Left ventricle myocardium inferior (tissue), 1 donor: ENCODE measurements at regions not wholly inside any gene's neighbourhood (a gene's known extent, or its start where the extent isn't known, plus 50 kb on each side); places are given as distances from the start of the nearest gene placed in this dataset.
"Not testable (repeated sequence)": the region's sequence is repeated elsewhere in the genome, so short reads cannot be mapped to it uniquely, and the experiment has no call there.

ENCODE experiments used
- DNase-seq: peaks from one replicate; pipeline ENCODE4 v3.0.0-alpha.2; 2020
- H3K27ac ChIP-seq: fragments of 200-600 bp; replicated peaks from 2 replicates; pipeline ENCODE4 v1.8.0; 2021
- H3K27me3 ChIP-seq: fragments of 200-600 bp; 2 replicates; pipeline ENCODE4 v1.8.0; 2021; ENCODE audit warnings: low read depth
- H3K36me3 ChIP-seq: fragments of 200-600 bp; 2 replicates; pipeline ENCODE4 v1.8.0; 2021
- H3K4me1 ChIP-seq: fragments of 200-600 bp; 2 replicates; pipeline ENCODE4 v1.8.0; 2021
- H3K4me3 ChIP-seq: fragments of 200-600 bp; 2 replicates; pipeline ENCODE4 v1.8.0; 2021; ENCODE audit warnings: mild to moderate bottlenecking, moderate library complexity
- H3K9me3 ChIP-seq: fragments of 200-600 bp; replicated peaks from 2 replicates; pipeline ENCODE4 v1.8.0; 2021
- intact Hi-C: fragments of 100-400 bp; cut with micrococcal nuclease; formaldehyde crosslinking; loops from one replicate; pipeline ENCODE4 v1.11.0; 2022
- TF ChIP-seq, protein P1 (sequence below): fragments of 200-600 bp; IDR thresholded peaks from 2 replicates; pipeline ENCODE4 v1.8.0; 2021; ENCODE audit warnings: antibody characterized with exemption, mild to moderate bottlenecking, borderline replicate concordance
- donor health status: DM: no; HTN: yes; CAD: no; lungs with severe emphysema.

DNA sequence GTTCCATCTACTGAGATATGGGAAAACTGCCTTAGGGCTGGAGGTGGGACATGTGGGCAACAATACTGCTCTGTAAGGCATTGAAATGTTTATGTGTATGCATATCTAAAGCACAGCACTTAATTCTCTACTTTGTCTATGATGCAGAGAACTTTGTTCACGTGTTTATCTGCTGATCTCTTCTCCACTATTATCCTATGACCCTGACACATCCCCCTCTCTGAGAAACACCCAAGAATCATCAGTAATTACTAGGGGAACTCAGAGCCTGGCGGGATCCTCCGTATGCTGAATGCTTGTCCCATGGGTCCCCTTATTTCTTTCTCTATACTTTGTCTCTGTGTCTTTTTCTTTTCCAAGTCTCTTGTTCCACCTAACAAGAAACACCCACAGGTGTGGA is 63.8 kb downstream of the OR4A15 start:
- H3K4me1 ChIP-seq, H3K27ac ChIP-seq, intact Hi-C loops, H3K9me3 ChIP-seq, H3K36me3 ChIP-seq, H3K4me3 ChIP-seq, H3K27me3 ChIP-seq, DNase-seq: not testable (repeated sequence)

DNA sequence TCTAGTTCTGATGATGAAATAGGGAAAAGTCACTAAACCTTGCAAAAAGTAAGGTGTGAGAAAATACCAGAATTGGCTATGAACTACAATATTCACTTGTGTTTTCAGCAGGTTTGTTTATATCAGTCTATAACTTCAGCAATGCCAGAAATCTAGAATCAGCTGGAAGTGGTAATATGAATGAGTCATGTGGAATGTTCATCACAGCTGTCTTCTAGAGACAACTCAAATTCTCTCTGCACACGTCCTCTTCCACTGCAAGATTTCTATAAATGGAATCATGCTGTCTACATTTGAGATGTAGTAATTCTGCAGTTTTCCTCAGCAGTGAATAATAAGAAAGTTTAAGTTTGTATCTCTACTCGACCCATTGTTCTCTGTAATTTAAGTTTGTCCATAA is 89.9 kb downstream of the OR4A15 start:
- intact Hi-C loops, result no loop called here
- DNase-seq, result no peak
- Histone ChIP-seq H3K27me3 (no peaks in the 10 kb centered on the region), H3K4me1 (no peaks in the 10 kb centered on the region), H3K4me3 (no peak overlapping the region), H3K27ac (no peak overlapping the region), H3K9me3 (no peaks in the 10 kb centered on the region), H3K36me3 (no peaks in the 10 kb centered on the region)
- TF ChIP-seq, protein P1, sequence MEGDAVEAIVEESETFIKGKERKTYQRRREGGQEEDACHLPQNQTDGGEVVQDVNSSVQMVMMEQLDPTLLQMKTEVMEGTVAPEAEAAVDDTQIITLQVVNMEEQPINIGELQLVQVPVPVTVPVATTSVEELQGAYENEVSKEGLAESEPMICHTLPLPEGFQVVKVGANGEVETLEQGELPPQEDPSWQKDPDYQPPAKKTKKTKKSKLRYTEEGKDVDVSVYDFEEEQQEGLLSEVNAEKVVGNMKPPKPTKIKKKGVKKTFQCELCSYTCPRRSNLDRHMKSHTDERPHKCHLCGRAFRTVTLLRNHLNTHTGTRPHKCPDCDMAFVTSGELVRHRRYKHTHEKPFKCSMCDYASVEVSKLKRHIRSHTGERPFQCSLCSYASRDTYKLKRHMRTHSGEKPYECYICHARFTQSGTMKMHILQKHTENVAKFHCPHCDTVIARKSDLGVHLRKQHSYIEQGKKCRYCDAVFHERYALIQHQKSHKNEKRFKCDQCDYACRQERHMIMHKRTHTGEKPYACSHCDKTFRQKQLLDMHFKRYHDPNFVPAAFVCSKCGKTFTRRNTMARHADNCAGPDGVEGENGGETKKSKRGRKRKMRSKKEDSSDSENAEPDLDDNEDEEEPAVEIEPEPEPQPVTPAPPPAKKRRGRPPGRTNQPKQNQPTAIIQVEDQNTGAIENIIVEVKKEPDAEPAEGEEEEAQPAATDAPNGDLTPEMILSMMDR, result no peak

DNA sequence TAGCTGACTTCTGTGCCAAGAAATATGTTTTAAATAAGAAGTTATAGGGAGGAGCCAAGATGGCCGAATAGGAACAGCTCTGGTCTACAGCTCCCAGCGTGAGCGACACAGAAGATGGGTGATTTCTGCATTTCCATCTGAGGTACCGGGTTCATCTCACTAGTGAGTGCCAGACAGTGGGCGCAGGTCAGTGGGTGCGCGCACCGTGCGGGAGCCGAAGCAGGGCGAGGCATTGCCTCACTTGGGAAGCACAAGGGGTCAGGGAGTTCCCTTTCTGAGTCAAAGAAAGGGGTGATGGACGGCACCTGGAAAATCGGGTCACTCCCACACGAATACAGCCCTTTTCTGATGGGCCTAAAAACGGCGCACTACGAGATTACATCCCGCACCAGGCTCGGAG is 92.1 kb downstream of the OR4A15 start:
- intact Hi-C loops, H3K4me3 ChIP-seq, DNase-seq, H3K4me1 ChIP-seq, H3K27ac ChIP-seq, H3K9me3 ChIP-seq, H3K27me3 ChIP-seq, H3K36me3 ChIP-seq: not testable (repeated sequence)

DNA sequence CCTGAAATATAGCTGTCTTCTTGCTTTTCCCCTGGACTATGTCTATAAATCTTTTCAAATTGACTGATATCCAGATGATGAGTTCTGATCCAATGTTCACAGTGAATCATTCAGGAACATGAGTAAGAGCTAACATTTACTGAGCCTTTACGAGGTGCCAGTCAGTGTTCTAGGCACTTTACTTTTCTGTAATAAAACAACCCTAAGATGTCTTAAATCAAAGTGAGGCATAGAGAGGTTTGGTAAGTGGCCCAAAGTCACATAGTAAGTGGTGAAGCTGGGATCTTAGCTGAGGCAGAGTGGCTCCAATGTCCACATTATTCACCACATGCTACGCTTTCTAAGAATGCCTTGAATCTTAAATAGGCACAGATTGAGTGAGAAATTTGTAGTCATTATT is 79.9 kb upstream of the OR4C15 start:
- TF ChIP-seq, protein P1, result no peak
- Histone ChIP-seq H3K36me3 (no peaks in the 10 kb centered on the region), H3K4me1 (no peaks in the 10 kb centered on the region), H3K27me3 (no peaks in the 10 kb centered on the region), H3K4me3 (no peak overlapping the region), H3K9me3 (no peaks in the 10 kb centered on the region), H3K27ac (no peak overlapping the region)
- DNase-seq, result no peak
- intact Hi-C loops, result no loop called here

DNA sequence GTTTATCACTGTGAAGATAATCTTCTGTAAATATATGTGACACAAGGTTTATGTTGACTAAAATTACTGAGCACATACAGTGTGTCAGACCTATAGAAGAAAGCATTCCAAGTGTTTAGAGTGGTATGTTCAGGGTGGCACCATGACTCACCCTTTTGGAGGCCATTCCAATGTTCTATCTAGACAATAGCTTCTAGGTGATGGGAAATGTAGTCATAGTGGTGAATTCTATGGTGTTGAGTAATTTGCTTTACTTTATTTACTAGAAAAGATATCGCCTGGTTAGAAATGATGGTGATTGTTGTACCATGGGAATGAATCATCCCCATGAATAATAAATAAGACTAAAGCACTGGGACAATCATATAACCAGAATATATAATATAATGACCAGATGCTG is 72.9 kb upstream of the OR4C15 start:
- Histone ChIP-seq H3K4me1 (no peaks in the 10 kb centered on the region), H3K27me3 (no peaks in the 10 kb centered on the region), H3K27ac (no peak overlapping the region), H3K4me3 (no peak overlapping the region), H3K36me3 (no peaks in the 10 kb centered on the region), H3K9me3 (no peaks in the 10 kb centered on the region)
- no peak for DNase-seq
- intact Hi-C loops, result no loop called here
- TF ChIP-seq, protein P1, result no peak

DNA sequence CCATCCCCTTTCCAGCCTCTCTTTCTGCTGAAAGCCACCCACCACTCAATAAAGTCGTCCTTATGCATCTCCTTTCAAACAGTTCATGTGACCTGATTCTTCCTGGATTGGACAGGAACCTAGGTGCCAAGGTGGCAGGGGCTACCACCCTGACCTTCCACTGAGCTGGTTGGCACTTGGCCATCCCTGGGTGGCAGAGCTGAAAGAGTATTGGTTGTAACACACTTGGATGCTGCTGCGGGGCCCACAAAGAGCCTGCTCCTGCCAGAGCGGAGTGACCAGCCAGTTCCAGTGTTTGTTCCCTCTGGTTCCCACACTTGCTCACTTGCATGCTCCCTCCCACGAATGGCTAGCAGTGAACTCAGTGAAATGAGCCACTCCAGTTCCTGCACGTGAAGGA is 57.2 kb upstream of the OR4C15 start:
- Histone ChIP-seq H3K9me3 (peaks cover 56% of the 10 kb centered on the region), H3K27me3 (no peaks in the 10 kb centered on the region), H3K36me3 (no peaks in the 10 kb centered on the region), H3K27ac (no peak overlapping the region), H3K4me1 (no peaks in the 10 kb centered on the region), H3K4me3 (no peak overlapping the region)
- intact Hi-C loops, result no loop called here
- no peak for DNase-seq
- TF ChIP-seq, protein P1, result no peak

DNA sequence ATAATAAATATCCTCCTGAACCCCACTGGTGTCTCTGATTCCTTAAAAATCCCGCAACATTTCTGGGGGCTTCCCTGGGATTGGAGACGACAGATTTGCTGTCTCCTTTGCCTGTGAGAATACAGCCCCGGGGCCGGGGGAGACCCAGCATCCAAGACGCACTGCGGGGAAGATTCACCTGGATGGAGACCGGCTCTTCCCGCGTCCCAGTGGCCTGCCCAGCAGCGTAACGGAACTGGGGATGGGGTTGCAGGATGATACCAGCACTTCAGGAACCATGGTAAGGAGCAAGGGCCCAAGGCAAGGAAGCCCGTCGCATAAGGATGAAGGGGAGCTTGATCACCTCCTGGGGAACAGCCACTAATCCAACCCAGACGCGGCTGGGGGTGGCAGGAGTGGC is 53.3 kb upstream of the OR4C15 start:
- H3K9me3 ChIP-seq, result peaks cover 48% of the 10 kb centered on the region
- TF ChIP-seq, protein P1, result no peak
- intact Hi-C loops, result no loop called here
- no peaks in the 10 kb centered on the region for H3K27me3 ChIP-seq
- H3K27ac ChIP-seq, result no peak overlapping the region
- no peaks in the 10 kb centered on the region for H3K36me3 ChIP-seq
- DNase-seq, result no peak
- H3K4me3 ChIP-seq, result no peak overlapping the region
- no peaks in the 10 kb centered on the region for H3K4me1 ChIP-seq
